Neural cell (in vitro differentiated cells): ENCODE measurements at regions not wholly inside any gene's neighbourhood (a gene's known extent, or its start where the extent isn't known, plus 50 kb on each side); places are given as distances from the start of the nearest gene placed in this dataset.

Source experiments
- H2AFZ ChIP-seq: fragments of 200-600, 300-800 bp; sonication (generic), shearing (Covaris generic); 2 replicates; pipeline ENCODE4 v1.6.0; 2014; ENCODE audit warnings: low read depth, mild to moderate bottlenecking, antibody characterized with exemption, low read length, moderate library complexity
- H3F3A ChIP-seq: fragments of 200-600 bp; shearing (Covaris generic); 2 replicates; pipeline ENCODE4 v1.6.1; 2016; ENCODE audit warnings: mild to moderate bottlenecking, moderate library complexity, mixed read lengths, antibody characterized with exemption, low read length; ENCODE audit not compliant: insufficient read depth, poor library complexity, severe bottlenecking
- H3K27ac ChIP-seq: fragments of 200-600, 300-800 bp; sonication (generic), shearing (Covaris generic); 2 replicates; pipeline ENCODE4 v1.5.1; 2014; ENCODE audit warnings: mild to moderate bottlenecking, low read length, moderate library complexity
- H3K27me3 ChIP-seq: fragments of 300-800, 200-600 bp; sonication (generic), shearing (Covaris generic); 2 replicates; pipeline ENCODE4 v1.6.0; 2014; ENCODE audit warnings: mild to moderate bottlenecking, low read depth, low read length, moderate library complexity; ENCODE audit not compliant: insufficient read depth
- H3K36me3 ChIP-seq: fragments of 300-800, 200-600 bp; sonication (generic), shearing (Covaris generic); 2 replicates; pipeline ENCODE4 v1.5.1; 2014; ENCODE audit warnings: mild to moderate bottlenecking, antibody characterized with exemption, low read length, moderate library complexity; ENCODE audit not compliant: insufficient read depth
- H3K4me2 ChIP-seq: fragments of 300-800, 200-600 bp; sonication (generic), shearing (Covaris generic); 2 replicates; pipeline ENCODE4 v1.6.0; 2014; ENCODE audit warnings: mild to moderate bottlenecking, low read length
- H3K4me3 ChIP-seq: fragments of 300-800, 200-600 bp; sonication (generic), shearing (Covaris generic); 2 replicates; pipeline ENCODE4 v1.5.1; 2014; ENCODE audit warnings: mild to moderate bottlenecking, low read length, moderate library complexity
- H3K79me2 ChIP-seq: fragments of 200-600 bp; shearing (Covaris generic); replicated peaks from 2 replicates; pipeline ENCODE4 v1.6.0; 2014; ENCODE audit warnings: mild to moderate bottlenecking, low read length, moderate library complexity; ENCODE audit not compliant: insufficient read depth
- H3K9ac ChIP-seq: fragments of 300-800, 200-600 bp; sonication (generic), shearing (Covaris generic); 2 replicates; pipeline ENCODE4 v1.6.1; 2016; ENCODE audit warnings: mild to moderate bottlenecking, low read length, mixed read lengths
- H3K9me2 ChIP-seq: fragments of 200-600 bp; shearing (Covaris generic); 2 replicates; pipeline ENCODE4 v1.6.1; 2016; ENCODE audit warnings: mild to moderate bottlenecking, low read length, mixed read lengths; ENCODE audit not compliant: insufficient read depth
- H3K9me3 ChIP-seq: fragments of 200-600, 300-800 bp; sonication (generic), shearing (Covaris generic); 2 replicates; pipeline ENCODE4 v1.6.1; 2016; ENCODE audit warnings: mild to moderate bottlenecking, mixed run types, low read length, moderate library complexity, mixed read lengths
- H4K20me1 ChIP-seq: fragments of 200-600 bp; shearing (Covaris generic); 2 replicates; pipeline ENCODE4 v1.6.1; 2016; ENCODE audit warnings: mild to moderate bottlenecking, mixed run types; ENCODE audit not compliant: insufficient read depth
- EP300 ChIP-seq: fragments of 450-650 bp; conservative IDR thresholded peaks from 2 replicates; pipeline ENCODE4 v1.6.1; 2014; ENCODE audit warnings: antibody characterized with exemption, mild to moderate bottlenecking, moderate library complexity; ENCODE audit not compliant: poor library complexity, severe bottlenecking
- EZH2 ChIP-seq: fragments of 200-600, 300-800 bp; shearing (Covaris generic), sonication (generic); IDR thresholded peaks from 2 replicates; pipeline ENCODE4 v1.6.1; 2014; ENCODE audit warnings: antibody characterized with exemption, low read length, borderline replicate concordance, mild to moderate bottlenecking; ENCODE audit not compliant: insufficient read depth, poor library complexity, severe bottlenecking
- MXI1 ChIP-seq: fragments of 450-650 bp; conservative IDR thresholded peaks from 2 replicates; pipeline ENCODE4 v1.6.1; 2014; ENCODE audit warnings: antibody characterized with exemption, mild to moderate bottlenecking; ENCODE audit not compliant: poor library complexity, severe bottlenecking
- POLR2AphosphoS5 ChIP-seq: IDR thresholded peaks from 2 replicates; pipeline ENCODE4 v1.6.1; 2012
- RAD21 ChIP-seq: fragments of 450-650 bp; conservative IDR thresholded peaks from 2 replicates; pipeline ENCODE4 v1.6.1; 2014; ENCODE audit warnings: antibody characterized with exemption, mild to moderate bottlenecking, moderate library complexity
- REST ChIP-seq: IDR thresholded peaks from 2 replicates; pipeline ENCODE4 v1.6.1; 2012; ENCODE audit warnings: borderline replicate concordance
- SMC3 ChIP-seq: fragments of 450-650 bp; conservative IDR thresholded peaks from 2 replicates; pipeline ENCODE4 v1.6.1; 2014; ENCODE audit warnings: antibody characterized with exemption, mild to moderate bottlenecking, moderate library complexity; ENCODE audit not compliant: poor library complexity
- TAF1 ChIP-seq: IDR thresholded peaks from 2 replicates; pipeline ENCODE4 v1.6.1; 2012; ENCODE audit warnings: low read depth

- no peak overlapping the region for H2AFZ ChIP-seq
- no peak overlapping the region for H3K27ac ChIP-seq
- no peak overlapping the region for H3K4me2 ChIP-seq
- no peaks in the 10 kb centered on the region for H3K36me3 ChIP-seq
- no peak overlapping the region for H3K4me3 ChIP-seq
- H3K79me2 ChIP-seq = no peaks in the 10 kb centered on the region
- no peak for TF ChIP-seq EZH2
- no peak for TF ChIP-seq POLR2AphosphoS5
- no peak for TF ChIP-seq EP300
- no peak for TF ChIP-seq REST
- H3K9me2 ChIP-seq = no peaks in the 10 kb centered on the region
- H3K27me3 ChIP-seq = no peaks in the 10 kb centered on the region
- no peak overlapping the region for H3K9ac ChIP-seq
- H3K9me3 ChIP-seq = no peaks in the 10 kb centered on the region
- H4K20me1 ChIP-seq = no peaks in the 10 kb centered on the region
- no peaks in the 10 kb centered on the region for H3F3A ChIP-seq
Measured at GRCh38 chr2:128689971-128690370, 371.3 kb upstream of the HS6ST1 start.

DNA sequence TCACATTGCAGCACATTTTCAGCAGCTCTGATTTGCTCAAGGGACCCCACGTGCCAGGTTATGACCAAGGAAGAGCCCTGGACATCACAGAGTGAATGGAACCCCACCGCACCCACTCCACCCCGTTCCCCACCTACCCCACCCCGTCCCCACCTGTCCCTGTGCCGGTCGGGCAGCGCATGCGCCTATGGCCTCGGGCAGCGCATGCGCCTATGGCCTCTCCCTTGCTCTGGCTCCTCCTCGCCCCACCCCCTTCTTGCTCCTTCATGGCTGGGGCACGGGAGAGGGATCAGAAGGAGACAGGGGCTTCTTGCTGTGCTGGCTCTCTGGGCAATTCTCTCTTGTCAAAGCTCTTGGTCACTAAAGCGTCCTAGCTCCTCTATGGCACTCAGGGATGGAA is 371.8 kb upstream of the HS6ST1 start:
- Histone ChIP-seq H3F3A (no peaks in the 10 kb centered on the region), H3K27ac (no peak overlapping the region), H3K9me3 (no peaks in the 10 kb centered on the region), H4K20me1 (no peaks in the 10 kb centered on the region), H3K79me2 (no peaks in the 10 kb centered on the region), H3K9me2 (no peaks in the 10 kb centered on the region), H3K27me3 (no peaks in the 10 kb centered on the region), H3K4me3 (no peak overlapping the region), H3K36me3 (no peaks in the 10 kb centered on the region), H3K4me2 (no peak overlapping the region), H2AFZ (no peak overlapping the region), H3K9ac (no peak overlapping the region)
- TF ChIP-seq POLR2AphosphoS5 (no peak), RAD21 (no peak)

GRCh38 chr2:128690869-128691268 is 372.2 kb upstream of the HS6ST1 start:
- H4K20me1 ChIP-seq = no peaks in the 10 kb centered on the region
- H3K4me2 ChIP-seq = no peak overlapping the region
- TF ChIP-seq REST = no peak
- TF ChIP-seq SMC3 = no peak
- no peak for TF ChIP-seq RAD21
- no peak for TF ChIP-seq EP300
- no peak for TF ChIP-seq EZH2
- no peak for TF ChIP-seq TAF1
- TF ChIP-seq MXI1 = no peak

More at GRCh38 chr2:128690869-128691268, 372.2 kb upstream of the HS6ST1 start:
- Histone ChIP-seq H3K36me3 (no peaks in the 10 kb centered on the region), H3K27ac (no peak overlapping the region), H3K9me2 (no peaks in the 10 kb centered on the region), H3K9me3 (no peaks in the 10 kb centered on the region), H3K79me2 (no peaks in the 10 kb centered on the region), H2AFZ (no peak overlapping the region), H3K9ac (no peak overlapping the region), H3F3A (no peaks in the 10 kb centered on the region), H3K27me3 (no peaks in the 10 kb centered on the region), H3K4me3 (no peak overlapping the region)
